PC-9 (cell line): ENCODE measurements at regions not wholly inside any gene's neighbourhood (a gene's known extent, or its start where the extent isn't known, plus 50 kb on each side); places are given as distances from the start of the nearest gene placed in this dataset.

Experiments used
- BruUV-seq: library from RNA; stranded (reverse); fragments of 400-500 nt; replicated peaks from 2 replicates; lab custom pipeline; 2021; lab: Mats Ljungman, UMichigan
- CTCF ChIA-PET: fragments of 300-600 bp; sonication (Branson Sonifier 250); formaldehyde crosslinking; loops from one replicate; lab custom pipeline; 2022; ENCODE audit warnings: antibody characterized with exemption; lab: Charles Lee
- POLR2A ChIA-PET: fragments of 300-600 bp; sonication (Branson Sonifier 250); formaldehyde crosslinking; loops from one replicate; lab custom pipeline; 2022; ENCODE audit warnings: antibody characterized with exemption; ENCODE audit not compliant: unreplicated experiment; lab: Charles Lee
- DNase-seq, 2 experiments: peaks; one replicate each; pipeline versions ENCODE4 v3.0.0 to v3.0.0-alpha.2; 2015 to 2022; ENCODE audit warnings: mixed read lengths in 1 of 2
- H2AFZ ChIP-seq: fragments of 200-600 bp; sonication (generic); 2 replicates; pipeline ENCODE4 v1.8.1; 2017; ENCODE audit warnings: antibody characterized with exemption
- H3F3A ChIP-seq: fragments of 200-600 bp; sonication (generic); 2 replicates; pipeline ENCODE4 v1.8.1; 2017; ENCODE audit warnings: antibody characterized with exemption, mild to moderate bottlenecking, low read depth; ENCODE audit not compliant: insufficient read depth
- H3K27ac ChIP-seq: fragments of 200-600 bp; sonication (generic); 2 replicates; pipeline ENCODE4 v1.6.1; 2016; ENCODE audit warnings: mixed run types
- H3K27me3 ChIP-seq: fragments of 200-600 bp; sonication (generic); 2 replicates; pipeline ENCODE4 v1.6.1; 2016; ENCODE audit warnings: low read depth, mixed run types; ENCODE audit not compliant: insufficient read depth
- H3K36me3 ChIP-seq: fragments of 200-600 bp; sonication (generic); 2 replicates; pipeline ENCODE4 v1.6.1; 2016; ENCODE audit warnings: low read depth, mixed run types
- H3K4me1 ChIP-seq: fragments of 200-600 bp; sonication (generic); replicated peaks from 2 replicates; pipeline ENCODE4 v1.6.1; 2016; ENCODE audit warnings: mixed run types; ENCODE audit not compliant: insufficient read depth
- H3K4me2 ChIP-seq: fragments of 200-600 bp; sonication (generic); 2 replicates; pipeline ENCODE4 v1.6.1; 2017; ENCODE audit warnings: mixed run types
- H3K4me3 ChIP-seq: fragments of 200-600 bp; sonication (generic); 2 replicates; pipeline ENCODE4 v1.6.1; 2016; ENCODE audit warnings: mixed run types
- H3K79me2 ChIP-seq: fragments of 200-600 bp; sonication (generic); 2 replicates; pipeline ENCODE4 v1.6.1; 2017; ENCODE audit warnings: low read depth, mixed run types
- H3K9me2 ChIP-seq: fragments of 200-600 bp; sonication (generic); 2 replicates; pipeline ENCODE4 v1.8.1; 2017; ENCODE audit warnings: mild to moderate bottlenecking; ENCODE audit not compliant: insufficient read depth
- H3K9me3 ChIP-seq: fragments of 200-600 bp; sonication (generic); 2 replicates; pipeline ENCODE4 v1.8.1; 2016; ENCODE audit warnings: low read depth; ENCODE audit not compliant: insufficient read depth
- H4K20me1 ChIP-seq: fragments of 200-600 bp; sonication (generic); 2 replicates; pipeline ENCODE4 v1.8.1; 2017; ENCODE audit not compliant: insufficient read depth
- CTCF ChIP-seq: fragments of 200-600 bp; sonication (generic); conservative IDR thresholded peaks from 2 replicates; pipeline ENCODE4 v1.6.1; 2017; ENCODE audit warnings: mixed run types, antibody characterized with exemption, mild to moderate bottlenecking, moderate library complexity
- EZH2 ChIP-seq: fragments of 200-600 bp; sonication (generic); IDR thresholded peaks from 2 replicates; pipeline ENCODE4 v1.8.0; 2017; ENCODE audit warnings: antibody characterized with exemption, low read depth
- intact Hi-C: fragments of 100-400 bp; cut with micrococcal nuclease; formaldehyde crosslinking; loops from one replicate; pipeline ENCODE4 v1.10.0; 2022; ENCODE audit not compliant: unreplicated experiment

- no TSS peak for BruUV-seq
- Histone ChIP-seq H3K9me2 (no peaks in the 10 kb centered on the region), H3K79me2 (no peaks in the 10 kb centered on the region), H3F3A (no peaks in the 10 kb centered on the region), H3K9me3 (no peaks in the 10 kb centered on the region), H2AFZ (no peak overlapping the region), H3K4me1 (no peaks in the 10 kb centered on the region), H3K27me3 (peaks cover 12% of the 10 kb centered on the region; the same call in 1 of the 2 replicates), H3K27ac (no peak overlapping the region), H3K4me2 (no peak overlapping the region), H4K20me1 (peaks cover 5% of the 10 kb centered on the region; the same call in 1 of the 2 replicates), H3K36me3 (no peaks in the 10 kb centered on the region), H3K4me3 (no peak overlapping the region)
- ChIA-PET POLR2A (no interaction called here), CTCF (no interaction called here)
- intact Hi-C loops, result no loop called here
- TF ChIP-seq CTCF (no peak), EZH2 (no peak)
- no peak for DNase-seq
These were observed 360.6 kb downstream of the CYRIA start for GRCh38 chr2:16304876-16305590.

DNA sequence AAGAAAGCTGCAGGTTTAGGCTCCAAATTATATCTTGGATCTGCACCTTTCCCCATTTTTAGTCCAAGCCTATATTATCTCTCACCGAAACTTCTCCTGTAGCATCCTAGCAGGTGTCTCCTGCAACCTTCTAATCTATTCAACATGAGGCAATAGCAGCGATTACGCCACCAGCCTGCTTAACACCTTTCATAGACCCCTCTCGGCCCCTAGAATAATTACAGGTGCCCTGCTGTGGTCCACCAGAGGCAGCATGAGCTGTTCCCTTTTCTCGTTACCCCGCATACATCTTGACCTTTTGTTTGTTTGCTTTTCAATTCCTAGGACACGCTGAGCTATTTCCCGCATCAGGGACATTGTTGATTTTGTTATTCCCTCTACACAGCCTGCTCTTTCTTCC, 361.9 kb downstream of the CYRIA start:
- H3K36me3 ChIP-seq, result no peaks in the 10 kb centered on the region
- H3K4me2 ChIP-seq, result no peak overlapping the region
- CTCF ChIA-PET, result no interaction called here
- no peaks in the 10 kb centered on the region for H3K9me3 ChIP-seq
- no peak for TF ChIP-seq CTCF
- TF ChIP-seq EZH2, result no peak
- H3K4me1 ChIP-seq, result no peaks in the 10 kb centered on the region
- H3K27me3 ChIP-seq, result peaks cover 12% of the 10 kb centered on the region; the same call in 1 of the 2 replicates
- intact Hi-C loops, result no loop called here
- no peaks in the 10 kb centered on the region for H3K9me2 ChIP-seq
- no peak overlapping the region for H2AFZ ChIP-seq
- DNase-seq, result no peak
- peaks cover 5% of the 10 kb centered on the region; the same call in 1 of the 2 replicates for H4K20me1 ChIP-seq
- H3K27ac ChIP-seq, result no peak overlapping the region
- POLR2A ChIA-PET, result no interaction called here
- no peaks in the 10 kb centered on the region for H3F3A ChIP-seq
- no peaks in the 10 kb centered on the region for H3K79me2 ChIP-seq
- BruUV-seq, result no TSS peak
- H3K4me3 ChIP-seq, result no peak overlapping the region

DNA sequence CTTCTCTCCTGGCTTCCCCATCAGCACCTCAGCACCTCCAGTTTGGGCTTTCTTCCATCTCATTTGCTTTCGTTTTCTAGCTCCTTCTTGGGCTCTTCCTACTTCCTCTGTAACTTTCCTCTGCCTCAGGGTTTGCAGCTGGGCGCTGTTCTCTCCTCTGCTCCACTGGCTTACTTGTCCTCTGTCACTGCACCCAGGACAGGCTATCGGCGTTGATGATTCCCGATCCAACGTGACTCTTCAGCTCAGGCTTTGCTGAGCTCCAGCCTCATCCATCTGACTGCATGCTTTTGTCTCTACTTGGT, 362.4 kb downstream of the CYRIA start:
- Histone ChIP-seq H3F3A (no peaks in the 10 kb centered on the region), H3K9me3 (no peaks in the 10 kb centered on the region), H3K27ac (no peak overlapping the region), H3K36me3 (no peaks in the 10 kb centered on the region), H3K9me2 (no peaks in the 10 kb centered on the region), H3K79me2 (no peaks in the 10 kb centered on the region), H3K4me3 (no peak overlapping the region), H3K4me1 (no peaks in the 10 kb centered on the region), H3K4me2 (no peak overlapping the region), H4K20me1 (peaks cover 5% of the 10 kb centered on the region; the same call in 1 of the 2 replicates), H2AFZ (no peak overlapping the region), H3K27me3 (peaks cover 12% of the 10 kb centered on the region; the same call in 1 of the 2 replicates)
- intact Hi-C loops, result no loop called here
- ChIA-PET POLR2A (no interaction called here), CTCF (no interaction called here)
- no peak for DNase-seq
- no peak for TF ChIP-seq EZH2
- BruUV-seq, result no TSS peak
